HG02642 (cell line): ENCODE measurements at regions not wholly inside any gene's neighbourhood (a gene's known extent, or its start where the extent isn't known, plus 50 kb on each side); places are given as distances from the start of the nearest gene placed in this dataset.
"Not testable (repeated sequence)": the region's sequence is repeated elsewhere in the genome, so short reads cannot be mapped to it uniquely, and the experiment has no call there.

Experiments used
- ATAC-seq: cut with Tn5 transposase; IDR thresholded peaks from one replicate; pipeline ENCODE4 v1.9.1; 2021; ENCODE audit warnings: mild to moderate bottlenecking; ENCODE audit not compliant: unreplicated experiment, poor library complexity

DNA sequence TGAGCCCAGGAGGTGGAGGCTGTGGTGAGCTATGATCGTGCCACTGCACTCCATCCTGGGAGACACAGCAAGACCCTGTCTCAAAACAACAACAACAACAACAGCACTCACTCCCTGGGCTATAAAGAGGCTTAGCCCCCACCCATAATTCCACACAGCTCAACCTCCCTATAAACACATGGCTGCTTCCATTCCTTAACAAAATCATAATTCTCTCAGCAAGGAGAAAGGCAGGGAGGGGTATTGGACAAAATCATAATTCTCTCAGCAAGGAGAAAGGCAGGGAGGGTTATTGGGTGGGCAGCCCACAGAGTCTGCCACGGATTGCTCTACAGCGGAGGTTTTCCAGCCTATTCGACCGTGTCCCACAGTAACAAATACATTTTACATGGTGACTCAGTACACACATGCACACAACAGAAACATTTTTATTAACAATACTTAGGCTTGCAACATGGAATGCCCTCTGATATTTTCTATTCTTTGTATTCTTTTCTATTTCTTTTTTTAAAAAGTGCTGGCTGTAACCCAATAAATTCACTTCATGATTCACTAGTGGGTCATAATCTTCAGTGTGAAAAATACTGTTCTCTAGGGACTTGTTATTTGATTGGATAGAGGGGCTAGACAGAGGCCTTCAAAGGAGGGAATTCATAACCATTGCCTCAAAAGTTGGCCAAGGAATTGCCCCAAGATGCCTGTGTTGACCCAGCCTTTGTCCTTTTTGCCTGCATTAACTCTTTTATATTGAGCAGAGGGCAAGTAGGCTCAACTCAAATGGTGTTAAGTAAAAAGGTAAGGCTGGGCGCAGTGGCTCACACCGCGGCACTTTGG lies 50.6 kb upstream of the ZMYND8 start:
- ATAC-seq = no peak

- ATAC-seq = no peak
Measured at GRCh38 chr20:47411161-47411560, 54.7 kb upstream of the ZMYND8 start.

DNA sequence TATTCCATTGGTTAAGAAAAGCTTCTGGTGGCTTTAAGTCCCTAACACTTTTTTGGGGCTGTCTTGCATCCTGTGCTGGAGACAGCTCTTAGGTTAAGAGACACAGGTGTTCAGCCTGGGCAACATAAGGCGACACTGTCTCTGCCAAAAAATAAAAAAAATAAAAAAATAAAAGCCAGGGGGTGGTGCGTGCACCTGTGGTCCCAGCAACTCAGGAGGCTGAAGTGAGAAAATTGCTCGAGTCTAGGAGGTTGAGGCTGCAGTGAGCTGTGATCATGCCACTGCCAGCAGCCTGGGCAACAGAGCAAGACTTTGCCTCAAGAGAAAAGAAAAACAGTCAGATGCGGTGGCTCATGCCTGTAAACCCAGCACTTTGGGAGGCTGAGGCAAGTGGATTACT lies 55.6 kb upstream of the ZMYND8 start:
- ATAC-seq = peak; percentile 22

GRCh38 chr20:47413189-47413588 lies 56.7 kb upstream of the ZMYND8 start:
- no peak for ATAC-seq

GRCh38 chr20:47417245-47418068 lies 61.0 kb upstream of the ZMYND8 start:
- no peak for ATAC-seq

DNA sequence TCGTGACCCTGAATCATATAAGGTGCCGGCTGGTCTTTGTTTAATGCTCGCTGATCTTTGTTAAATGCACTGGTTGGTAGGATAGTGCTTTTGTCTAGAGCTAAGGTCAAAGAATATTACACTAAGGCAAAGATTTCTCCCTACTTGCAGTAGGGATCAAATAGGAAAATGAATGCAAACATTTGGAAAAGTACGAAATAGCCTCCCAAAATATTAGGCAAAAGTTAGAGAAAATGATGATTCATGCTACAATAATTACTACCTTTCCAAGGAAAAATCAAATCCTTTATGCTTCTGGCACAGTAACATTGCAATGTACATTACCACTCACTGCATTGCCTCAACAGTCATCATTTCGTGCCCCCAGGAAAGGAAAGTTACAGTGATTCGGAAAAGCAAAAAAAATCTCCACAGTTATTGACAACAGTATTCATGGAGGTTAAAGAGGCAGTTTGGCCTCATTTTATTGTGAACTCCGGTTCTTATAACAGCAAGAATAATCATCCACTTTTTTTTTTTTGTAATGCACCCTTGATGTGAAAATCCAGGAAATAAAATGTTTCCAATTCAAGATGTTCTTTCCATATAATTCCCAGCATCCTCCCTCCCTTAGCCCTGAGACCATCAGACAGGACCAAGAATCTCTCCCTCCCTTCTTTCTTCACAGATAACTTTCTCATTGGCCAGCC lies 61.7 kb upstream of the ZMYND8 start:
- ATAC-seq = no peak

DNA sequence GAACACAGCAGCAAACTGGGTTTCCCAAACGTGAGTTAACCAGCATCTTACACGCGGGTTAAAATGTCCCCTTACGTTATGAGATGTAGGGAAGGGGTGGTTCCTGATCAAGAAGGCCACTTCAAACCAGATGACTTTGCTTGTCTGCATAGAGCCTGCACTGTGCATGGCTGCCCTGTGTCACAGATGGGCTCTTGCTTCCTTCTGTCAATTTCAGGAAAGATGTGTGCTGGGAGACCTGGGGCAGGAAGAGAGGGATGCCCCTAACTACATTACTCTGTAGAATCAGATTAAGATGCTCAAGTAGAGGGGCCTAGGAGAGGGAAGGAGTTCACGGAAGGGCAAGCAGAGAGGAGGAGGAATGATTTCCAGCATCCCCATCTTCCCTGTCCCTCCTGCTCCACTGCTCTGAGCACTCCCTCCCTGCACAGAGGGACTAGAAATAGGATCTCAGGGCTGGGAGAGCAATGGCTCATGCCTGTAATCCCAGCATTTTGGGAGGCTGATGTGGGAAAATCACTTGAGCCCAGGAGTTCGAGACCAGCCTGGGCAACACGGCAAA lies 63.5 kb upstream of the ZMYND8 start:
- no peak for ATAC-seq

DNA sequence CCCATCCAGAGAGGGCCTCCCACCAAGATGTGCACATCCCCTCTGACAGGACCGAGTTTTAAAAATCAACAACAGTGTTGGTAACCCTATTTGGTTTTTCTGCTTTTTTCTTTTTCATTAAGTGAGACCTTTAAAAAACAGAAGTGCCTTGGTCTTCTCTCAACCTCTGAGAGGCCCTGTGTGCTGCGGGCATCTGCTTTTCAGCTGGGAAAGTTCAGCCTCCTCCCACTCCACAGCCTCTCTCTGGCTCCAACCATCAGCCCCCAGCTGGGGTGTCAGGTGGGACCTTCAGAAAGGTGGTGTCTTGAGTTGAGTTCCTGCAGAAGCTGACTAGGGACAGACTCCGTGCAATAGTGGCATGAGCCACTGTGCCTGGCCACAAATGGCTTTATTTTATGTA lies 64.6 kb upstream of the ZMYND8 start:
- ATAC-seq = no peak

GRCh38 chr20:47423586-47423985 lies 67.1 kb upstream of the ZMYND8 start:
- ATAC-seq = no peak

GRCh38 chr20:47427067-47427466 lies 70.6 kb upstream of the ZMYND8 start:
- no peak for ATAC-seq

- no peak for ATAC-seq
Measured at GRCh38 chr20:47427746-47428145, 71.2 kb upstream of the ZMYND8 start.

- no peak for ATAC-seq
Measured at GRCh38 chr20:47428164-47428563, 71.7 kb upstream of the ZMYND8 start.

DNA sequence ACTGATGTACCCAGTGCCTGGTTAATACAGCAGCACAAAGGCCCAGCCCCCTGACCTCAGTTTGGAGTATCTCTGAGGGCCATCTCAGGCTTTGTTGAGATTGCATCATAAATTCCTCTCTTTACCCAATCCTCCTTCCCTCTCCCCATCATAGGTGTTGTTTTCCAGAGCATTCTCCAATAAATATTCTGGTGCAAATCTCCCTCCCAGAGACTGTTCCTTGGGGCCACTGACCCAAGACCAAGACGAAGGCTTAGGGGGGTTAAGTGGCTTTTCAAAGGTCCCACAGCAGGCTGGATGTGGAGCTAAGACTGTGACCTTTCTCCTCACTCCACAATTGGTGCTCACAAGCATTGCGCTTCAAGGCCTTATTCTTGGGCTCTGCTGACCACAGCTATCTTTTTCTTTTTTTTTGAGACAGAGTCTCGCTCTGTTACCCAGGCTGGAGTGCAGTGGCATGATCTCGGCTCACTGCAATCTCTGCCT lies 72.4 kb upstream of the ZMYND8 start:
- ATAC-seq = no peak

DNA sequence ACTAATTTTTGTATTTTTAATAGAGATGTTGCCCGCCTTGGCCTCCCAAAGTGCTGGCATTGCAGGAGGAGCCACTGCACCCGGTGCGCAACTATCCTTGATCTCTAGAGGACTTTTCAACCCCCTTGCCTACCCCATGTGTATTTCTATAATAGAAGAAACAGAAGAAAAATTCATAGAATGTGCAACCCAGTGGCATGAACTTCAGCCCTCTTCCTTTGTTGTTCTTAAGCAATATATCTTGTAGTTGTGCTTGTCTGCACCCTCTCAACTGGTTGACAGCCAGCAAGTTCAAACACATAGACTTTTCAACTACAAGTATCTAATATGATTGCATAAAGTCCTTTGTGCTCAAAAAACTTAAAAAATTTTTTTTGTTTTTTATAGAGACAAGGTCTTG lies 72.3 kb upstream of the NCOA3 start:
- ATAC-seq = no peak

DNA sequence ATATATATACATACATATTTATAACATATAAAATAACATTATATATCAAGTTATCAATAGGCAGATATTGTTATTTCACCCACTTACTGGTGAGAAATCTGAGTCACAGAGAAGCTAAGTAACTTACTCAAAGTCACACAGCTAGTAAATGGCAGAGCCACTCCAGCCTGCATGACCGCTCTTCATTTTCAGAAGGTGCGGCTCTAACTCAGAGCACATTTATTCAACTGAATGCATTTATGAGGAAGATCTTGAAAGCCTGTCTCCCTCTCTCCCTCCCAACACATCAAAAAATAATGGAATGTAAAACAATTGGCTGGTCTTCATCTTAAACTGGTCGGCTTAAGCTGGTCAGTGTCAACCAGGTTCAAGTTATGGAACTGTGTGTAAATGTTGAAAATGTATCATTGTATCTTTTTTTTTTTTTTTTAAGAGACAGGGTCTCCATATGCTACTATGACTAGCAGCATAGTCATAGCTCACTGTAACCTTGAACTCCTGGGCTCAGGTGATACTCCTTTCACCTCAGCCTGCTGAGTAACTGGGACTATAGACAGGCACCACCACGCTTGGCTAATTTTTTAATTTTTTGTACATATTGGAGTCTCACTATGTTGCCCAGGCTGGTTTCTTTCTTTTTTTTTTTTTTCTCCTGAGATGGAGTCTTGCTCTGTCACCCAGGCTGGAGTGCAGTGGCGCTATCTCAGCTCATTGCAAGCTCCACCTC lies 70.7 kb upstream of the NCOA3 start:
- ATAC-seq = no peak

DNA sequence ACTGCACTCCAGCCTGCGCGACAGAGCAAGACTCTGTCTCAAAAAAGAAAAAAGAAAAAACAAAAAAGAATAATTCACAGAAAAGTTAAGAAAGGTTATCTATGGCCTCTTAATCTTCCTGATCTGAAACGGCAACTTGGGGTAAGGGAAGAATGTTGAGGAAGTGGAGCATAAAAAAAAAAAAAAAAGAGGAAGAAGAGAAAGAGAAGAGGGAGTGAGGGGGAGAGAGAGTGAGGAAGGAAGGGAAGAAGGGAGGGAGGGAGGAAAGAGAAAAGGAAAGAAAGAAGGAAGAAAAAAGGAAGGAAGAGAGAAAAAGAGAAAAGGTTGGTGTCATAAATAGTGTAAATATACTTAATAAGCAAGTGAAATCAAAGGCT lies 68.9 kb upstream of the NCOA3 start:
- no peak for ATAC-seq

- not testable (repeated sequence) for ATAC-seq
Measured at GRCh38 chr20:47434128-47434779, 67.4 kb upstream of the NCOA3 start.

- ATAC-seq = peak; percentile 52
Measured at GRCh38 chr20:47438464-47439381, 63.0 kb upstream of the NCOA3 start.
